ENCODE measurements at regions not wholly inside any gene's neighbourhood (a gene's known extent, or its start where the extent isn't known, plus 50 kb on each side); places are given as distances from the start of the nearest gene placed in this dataset.

DNA sequence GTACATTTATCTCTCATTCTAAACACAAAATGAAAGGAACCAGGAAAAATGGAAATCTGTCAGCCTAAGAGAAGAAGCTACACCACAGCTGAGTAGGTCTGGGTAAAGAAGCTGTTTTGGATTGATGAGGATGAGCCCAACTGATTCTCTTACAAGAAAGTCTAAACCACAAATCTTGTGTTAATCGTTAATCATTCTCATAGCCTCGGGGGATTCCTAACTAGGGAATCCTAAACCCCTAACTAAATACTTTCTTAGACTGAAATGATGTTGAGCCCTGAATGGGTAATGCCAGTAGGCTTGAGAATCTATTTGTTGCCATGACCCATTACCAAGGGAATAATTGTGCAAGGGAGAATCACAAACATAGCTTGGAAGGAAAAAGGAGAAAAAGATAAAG is 327.5 kb upstream of the SPRY2 start:
- TF ChIP-seq, protein P1, sequence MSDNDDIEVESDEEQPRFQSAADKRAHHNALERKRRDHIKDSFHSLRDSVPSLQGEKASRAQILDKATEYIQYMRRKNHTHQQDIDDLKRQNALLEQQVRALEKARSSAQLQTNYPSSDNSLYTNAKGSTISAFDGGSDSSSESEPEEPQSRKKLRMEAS (IDR thresholded peaks at IDR 0.05) = no peak
- TF ChIP-seq, protein P2, sequence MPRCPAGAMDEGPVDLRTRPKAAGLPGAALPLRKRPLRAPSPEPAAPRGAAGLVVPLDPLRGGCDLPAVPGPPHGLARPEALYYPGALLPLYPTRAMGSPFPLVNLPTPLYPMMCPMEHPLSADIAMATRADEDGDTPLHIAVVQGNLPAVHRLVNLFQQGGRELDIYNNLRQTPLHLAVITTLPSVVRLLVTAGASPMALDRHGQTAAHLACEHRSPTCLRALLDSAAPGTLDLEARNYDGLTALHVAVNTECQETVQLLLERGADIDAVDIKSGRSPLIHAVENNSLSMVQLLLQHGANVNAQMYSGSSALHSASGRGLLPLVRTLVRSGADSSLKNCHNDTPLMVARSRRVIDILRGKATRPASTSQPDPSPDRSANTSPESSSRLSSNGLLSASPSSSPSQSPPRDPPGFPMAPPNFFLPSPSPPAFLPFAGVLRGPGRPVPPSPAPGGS (IDR thresholded peaks at IDR 0.05) = no peak
- TF ChIP-seq, protein P3, sequence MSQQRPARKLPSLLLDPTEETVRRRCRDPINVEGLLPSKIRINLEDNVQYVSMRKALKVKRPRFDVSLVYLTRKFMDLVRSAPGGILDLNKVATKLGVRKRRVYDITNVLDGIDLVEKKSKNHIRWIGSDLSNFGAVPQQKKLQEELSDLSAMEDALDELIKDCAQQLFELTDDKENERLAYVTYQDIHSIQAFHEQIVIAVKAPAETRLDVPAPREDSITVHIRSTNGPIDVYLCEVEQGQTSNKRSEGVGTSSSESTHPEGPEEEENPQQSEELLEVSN (IDR thresholded peaks at IDR 0.05; ENCODE audit: borderline replicate concordance, low read depth) = no peak
- no peak for TF ChIP-seq POLR2A (IDR thresholded peaks at IDR 0.05; ENCODE audit: low read length)
- no peak for TF ChIP-seq BHLHE40 (IDR thresholded peaks at IDR 0.05; ENCODE audit: low read depth, low read length)
- no peak for TF ChIP-seq SREBF2 (IDR thresholded peaks at IDR 0.05)
- TF ChIP-seq, protein P4, sequence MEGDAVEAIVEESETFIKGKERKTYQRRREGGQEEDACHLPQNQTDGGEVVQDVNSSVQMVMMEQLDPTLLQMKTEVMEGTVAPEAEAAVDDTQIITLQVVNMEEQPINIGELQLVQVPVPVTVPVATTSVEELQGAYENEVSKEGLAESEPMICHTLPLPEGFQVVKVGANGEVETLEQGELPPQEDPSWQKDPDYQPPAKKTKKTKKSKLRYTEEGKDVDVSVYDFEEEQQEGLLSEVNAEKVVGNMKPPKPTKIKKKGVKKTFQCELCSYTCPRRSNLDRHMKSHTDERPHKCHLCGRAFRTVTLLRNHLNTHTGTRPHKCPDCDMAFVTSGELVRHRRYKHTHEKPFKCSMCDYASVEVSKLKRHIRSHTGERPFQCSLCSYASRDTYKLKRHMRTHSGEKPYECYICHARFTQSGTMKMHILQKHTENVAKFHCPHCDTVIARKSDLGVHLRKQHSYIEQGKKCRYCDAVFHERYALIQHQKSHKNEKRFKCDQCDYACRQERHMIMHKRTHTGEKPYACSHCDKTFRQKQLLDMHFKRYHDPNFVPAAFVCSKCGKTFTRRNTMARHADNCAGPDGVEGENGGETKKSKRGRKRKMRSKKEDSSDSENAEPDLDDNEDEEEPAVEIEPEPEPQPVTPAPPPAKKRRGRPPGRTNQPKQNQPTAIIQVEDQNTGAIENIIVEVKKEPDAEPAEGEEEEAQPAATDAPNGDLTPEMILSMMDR (IDR thresholded peaks at IDR 0.05) = no peak
- no peak for TF ChIP-seq NFE2L2 (conservative IDR thresholded peaks at IDR 0.05; ENCODE audit: low read length)

Data from A549 (cell line).